GM18870 (cell line): ENCODE measurements at regions not wholly inside any gene's neighbourhood (a gene's known extent, or its start where the extent isn't known, plus 50 kb on each side); places are given as distances from the start of the nearest gene placed in this dataset.
A peak's percentile ranks its signal among the peaks of the same experiment; 100 is the strongest.
"Not testable (repeated sequence)": the region's sequence is repeated elsewhere in the genome, so short reads cannot be mapped to it uniquely, and the experiment has no call there.

ENCODE experiments used
- ATAC-seq: cut with Tn5 transposase; IDR thresholded peaks from one replicate; pipeline ENCODE4 v1.9.1; 2021; ENCODE audit warnings: moderate library complexity; ENCODE audit not compliant: unreplicated experiment

GRCh38 chr13:50129706-50130122 is 114.5 kb downstream of the KCNRG start:
- ATAC-seq = no peak

GRCh38 chr13:50130123-50130946 is 115.1 kb downstream of the KCNRG start:
- peak; percentile 1 for ATAC-seq

- ATAC-seq = no peak
Measured at GRCh38 chr13:50131920-50132903, 117.0 kb downstream of the KCNRG start.

DNA sequence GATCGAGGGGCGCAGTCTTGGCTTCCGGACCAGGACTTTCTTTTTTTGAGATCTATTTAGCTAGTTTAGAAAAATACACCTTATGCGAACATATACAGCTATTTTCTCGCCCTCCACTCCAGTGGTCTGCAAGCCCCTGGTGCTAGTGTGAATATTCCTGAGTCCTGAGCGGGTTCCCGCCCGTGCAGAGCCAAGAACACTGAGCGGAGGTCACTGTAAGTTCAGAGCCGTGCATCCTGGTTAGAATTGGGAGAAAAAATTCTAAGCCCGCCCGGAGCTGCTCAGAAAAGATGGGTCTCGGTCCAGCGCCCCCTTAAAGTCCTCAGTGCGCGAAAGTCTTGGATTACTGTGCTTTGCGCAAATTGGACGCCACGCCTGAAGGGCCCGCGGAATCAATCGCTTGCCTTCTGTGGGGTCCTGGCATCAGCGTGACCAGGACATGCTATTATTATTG is 117.7 kb downstream of the KCNRG start:
- no peak for ATAC-seq

DNA sequence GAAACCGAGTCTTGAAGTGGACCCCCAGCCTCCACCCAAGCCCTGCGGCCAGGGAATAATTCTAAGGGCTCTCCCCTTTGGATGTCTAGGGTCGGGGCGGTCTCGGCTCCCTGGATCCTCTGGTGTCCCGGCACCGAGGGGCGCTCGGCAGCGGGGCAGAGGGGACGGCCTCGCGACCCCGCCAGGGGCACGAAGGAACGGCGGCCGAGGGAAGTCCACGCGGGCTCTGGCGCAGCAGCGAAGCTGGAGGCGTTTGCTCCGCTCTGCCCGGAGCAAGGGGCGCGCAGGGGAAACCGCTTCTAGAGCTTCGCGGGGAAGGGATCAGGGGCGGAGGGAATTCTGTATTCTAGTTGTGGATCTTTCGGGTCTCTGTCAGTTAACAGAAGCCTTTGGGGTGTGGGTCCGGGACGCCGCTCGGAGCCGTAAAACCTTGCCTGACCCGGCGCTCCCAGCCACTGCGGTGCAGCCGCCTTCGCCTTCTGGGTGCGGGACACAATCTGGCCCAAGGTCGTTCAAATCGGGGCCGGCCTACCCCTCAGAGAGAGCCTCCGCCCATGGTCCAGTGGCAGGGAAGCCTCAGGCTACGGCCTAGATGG is 118.2 kb downstream of the KCNRG start:
- ATAC-seq = no peak

DNA sequence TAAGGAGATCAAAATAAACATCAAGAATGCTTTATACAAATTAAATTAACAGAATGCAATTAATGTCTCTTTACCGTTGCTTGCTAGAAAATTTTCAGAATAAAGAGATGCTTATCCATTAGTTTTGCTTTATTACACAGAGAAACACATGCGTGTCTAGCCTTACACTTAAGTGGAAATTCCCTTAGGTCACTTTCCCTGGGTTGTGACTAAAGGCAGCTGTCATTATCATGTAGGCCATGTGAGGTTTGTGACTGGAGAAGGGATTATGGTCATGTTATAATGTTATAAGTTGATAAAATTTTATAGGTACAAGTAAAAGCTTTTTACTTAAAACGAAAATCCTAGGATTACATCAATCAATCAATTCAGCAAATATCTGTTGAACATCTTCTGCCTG is 121.0 kb downstream of the KCNRG start:
- no peak for ATAC-seq

DNA sequence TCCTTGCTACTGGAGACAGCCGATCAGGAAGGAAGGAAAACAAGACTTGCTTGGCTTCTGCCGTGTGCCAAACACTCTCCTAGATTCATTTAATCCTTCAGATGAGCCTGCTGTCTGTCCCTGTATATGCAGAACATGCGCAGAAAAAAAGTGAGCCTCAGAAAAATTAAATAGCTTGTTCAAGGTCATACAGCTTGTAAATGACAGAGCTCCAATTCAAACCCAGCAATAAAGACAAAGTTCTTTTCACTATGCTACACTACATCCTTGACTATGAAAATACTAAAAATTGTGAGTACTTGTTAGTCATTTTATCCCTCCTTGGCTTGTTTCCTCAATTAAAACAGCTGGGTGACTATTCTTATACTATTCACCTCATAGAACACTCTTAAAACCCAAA is 121.4 kb downstream of the KCNRG start:
- no peak for ATAC-seq

DNA sequence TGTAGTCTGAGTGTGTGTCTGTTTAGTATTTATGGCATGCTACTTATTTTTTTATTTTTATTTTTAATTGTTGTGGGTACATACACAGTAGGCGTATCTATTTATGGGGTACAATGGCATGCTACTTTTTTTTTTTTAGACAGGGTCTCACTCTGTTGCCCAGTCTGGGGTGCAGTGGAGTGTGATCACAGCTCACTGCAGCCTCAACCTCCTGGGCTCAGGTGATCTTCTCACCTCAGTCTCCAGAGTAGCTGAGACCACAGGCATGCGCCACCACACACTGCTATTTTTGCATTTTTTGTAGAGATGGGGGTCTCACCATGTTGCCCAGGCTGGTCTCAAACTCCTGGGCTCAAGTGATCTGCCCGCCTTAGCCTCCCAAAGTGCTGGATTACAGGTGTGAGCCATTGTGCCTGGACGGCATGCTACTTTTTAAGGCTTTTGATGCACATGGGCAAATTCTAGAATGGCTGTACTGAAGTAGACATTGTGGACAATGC is 124.2 kb downstream of the KCNRG start:
- ATAC-seq = not testable (repeated sequence)

- ATAC-seq = no peak
Measured at GRCh38 chr13:50140153-50140552, 124.9 kb downstream of the KCNRG start.

DNA sequence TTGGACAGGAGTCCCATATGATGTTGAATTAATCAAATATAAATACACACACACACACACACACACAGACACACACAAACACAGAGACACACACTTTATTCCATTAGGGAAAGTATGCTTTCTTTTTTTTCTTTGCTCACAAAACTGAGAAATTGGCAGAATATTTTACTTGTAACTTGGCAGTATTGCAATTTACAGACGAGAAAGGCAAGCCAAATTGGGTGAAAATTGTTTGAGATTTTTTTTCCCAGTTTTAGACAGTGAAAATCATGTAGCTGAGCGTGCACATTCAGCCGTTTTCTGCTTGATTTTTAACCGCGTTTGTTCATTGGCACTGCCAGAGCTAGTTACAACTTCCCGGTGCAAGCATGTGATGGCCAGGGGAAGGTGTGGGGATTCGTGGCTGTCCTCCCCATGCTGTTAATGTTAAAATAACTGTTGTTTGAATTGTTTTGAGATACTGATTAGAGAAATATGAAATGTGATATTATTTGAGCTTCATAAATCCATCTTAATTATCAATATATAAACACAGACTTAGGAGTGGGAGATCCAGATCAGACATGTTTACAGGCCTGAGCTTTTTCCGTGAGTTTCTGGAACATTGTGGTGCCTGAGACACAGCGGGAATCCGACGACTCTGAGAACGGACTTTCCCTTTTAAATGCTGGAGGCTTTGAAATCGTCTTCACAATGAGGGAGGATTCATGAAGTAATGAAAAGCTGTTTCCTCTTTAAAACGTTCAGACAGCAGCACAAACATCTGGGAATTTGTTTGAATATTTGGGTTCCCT is 125.5 kb downstream of the KCNRG start:
- no peak for ATAC-seq

- no peak for ATAC-seq
Measured at GRCh38 chr13:50141375-50141975, 126.2 kb downstream of the KCNRG start.

GRCh38 chr13:50144246-50145160 is 129.3 kb downstream of the KCNRG start:
- no peak for ATAC-seq

GRCh38 chr13:50149214-50149613 is 134.0 kb downstream of the KCNRG start:
- ATAC-seq = no peak

- ATAC-seq = no peak
Measured at GRCh38 chr13:50149932-50150331, 134.7 kb downstream of the KCNRG start.

DNA sequence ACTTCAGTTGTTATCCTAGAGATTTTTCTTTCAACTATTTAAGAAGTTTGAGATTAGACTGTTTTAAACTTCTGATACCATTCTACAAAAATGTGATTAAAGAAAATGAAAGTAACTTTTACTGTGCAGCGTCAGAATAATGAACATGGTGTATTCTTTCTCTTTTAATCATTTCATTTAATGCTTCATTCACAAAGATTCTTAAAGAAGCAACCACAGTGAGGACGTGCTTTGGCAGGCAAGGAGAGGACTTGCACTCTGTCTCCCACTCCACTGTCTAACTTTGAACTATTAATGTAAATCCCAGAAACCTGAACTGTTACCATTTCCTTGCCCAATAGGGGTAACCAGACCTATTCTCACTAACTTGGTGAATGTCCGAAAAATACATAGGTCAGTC is 137.0 kb downstream of the KCNRG start:
- no peak for ATAC-seq

DNA sequence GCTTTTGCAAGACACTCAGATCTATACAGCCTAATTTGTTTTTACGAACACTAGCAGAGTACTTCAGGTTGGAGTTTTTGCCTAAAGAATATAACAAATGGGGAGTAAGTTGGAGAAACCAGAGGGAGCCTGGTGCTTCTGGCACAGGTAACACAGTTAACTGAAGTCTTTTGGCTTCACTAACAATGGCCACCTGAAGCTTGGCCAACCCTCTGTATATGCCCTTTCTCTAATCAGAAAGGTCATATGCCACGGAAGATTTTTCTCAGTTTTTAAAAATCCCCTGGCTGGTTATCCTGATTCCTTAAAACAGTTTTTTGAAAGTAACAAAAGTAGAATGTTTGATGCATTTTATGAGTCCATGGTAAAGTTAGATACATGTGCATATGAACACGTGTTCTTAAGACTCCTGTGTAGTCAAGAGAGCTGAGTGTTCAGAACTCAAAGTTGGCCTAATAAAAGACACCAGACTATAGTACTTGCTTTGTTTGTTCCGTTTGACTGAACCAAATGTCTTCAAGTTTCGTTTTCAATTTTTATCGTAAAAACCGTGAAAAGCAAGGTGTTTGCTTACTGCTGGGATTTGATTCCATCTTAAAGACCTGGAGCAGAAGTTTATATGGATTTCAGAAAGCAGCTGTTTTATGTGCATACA is 137.5 kb downstream of the KCNRG start:
- ATAC-seq = peak; percentile 48

- ATAC-seq = peak; percentile 20
Measured at GRCh38 chr13:50153401-50153800, 138.2 kb downstream of the KCNRG start.

DNA sequence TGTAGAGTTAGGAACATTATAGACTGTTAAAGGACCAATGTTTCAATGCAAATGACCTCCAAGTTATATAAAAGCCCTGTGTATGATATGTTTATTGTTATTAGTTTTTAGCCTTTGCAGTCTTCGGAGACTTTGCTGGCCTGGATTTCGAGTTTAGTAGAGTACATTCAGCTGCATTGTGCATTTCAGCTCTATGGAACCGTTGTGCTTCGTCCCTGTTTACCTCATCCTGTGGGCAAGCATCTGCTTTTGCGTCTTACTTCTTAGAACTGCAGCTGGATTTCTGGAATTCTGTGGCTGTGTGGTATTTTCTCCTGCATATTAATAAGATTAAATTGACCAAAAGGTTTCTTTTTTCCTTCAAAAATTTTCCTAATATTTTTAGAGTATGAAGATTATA is 138.6 kb downstream of the KCNRG start:
- ATAC-seq = no peak
